K562 (cell line): ENCODE measurements at regions not wholly inside any gene's neighbourhood (a gene's known extent, or its start where the extent isn't known, plus 50 kb on each side); places are given as distances from the start of the nearest gene placed in this dataset.

Source experiments
- ATAC-seq: fragments of 200-7000 bp; cut with Tn5 transposase; 3 replicates; pipeline ENCODE4 v1.9.1; 2020; ENCODE audit warnings: moderate library complexity
- BruUV-seq: library from RNA; stranded (reverse); fragments of 400-500 nt; replicated peaks from 2 replicates; lab custom pipeline; 2021; lab: Mats Ljungman, UMichigan
- CTCF ChIA-PET: fragments of 300-600 bp; formaldehyde crosslinking; extraction: SDS; loops from one replicate; lab custom pipeline; 2021; ENCODE audit warnings: low intra/inter-chr PET ratio; lab: Yijun Ruan, JAX
- POLR2A ChIA-PET: fragments of 300-600, 350-650 bp; sonication (Branson Sonifier 250); formaldehyde crosslinking; extraction: SDS; loops from one replicate; lab custom pipeline; 2021; ENCODE audit warnings: antibody characterized with exemption, inconsistent platforms; lab: Yijun Ruan, JAX
- DNase-seq, 4 experiments: peaks; one replicate each; pipeline versions ENCODE4 v3.0.0 to v3.0.0-alpha.2; 2011 to 2018; ENCODE audit warnings: low spot score in 3 of 4, mixed read lengths in 3 of 4; ENCODE audit errors: extremely low read depth in 1 of 4
- FAIRE-seq: peaks from 2 replicates; lab custom pipeline; 2011; peaks lifted over from hg19 to GRCh38; lab: Jason Lieb, UNC
- H2AFZ ChIP-seq: 2 replicates; pipeline ENCODE4 v1.6.0; 2011; ENCODE audit warnings: low read depth, low read length, control low read depth, inconsistent platforms
- H3K27ac ChIP-seq: fragments of 200-600 bp; 3 replicates; pipeline ENCODE4 v1.8.0; 2011; ENCODE audit warnings: low read depth, mild to moderate bottlenecking, control low read depth, inconsistent platforms, low read length, moderate library complexity, mixed read lengths; ENCODE audit errors: extremely low read depth
- H3K27me3 ChIP-seq, 2 experiments: fragments of 300-600 bp in 1 of 2; 2 replicates in 1 of 2; 3 replicates in 1 of 2; pipeline versions ENCODE4 v1.6.0 to v1.8.0; 2011; ENCODE audit warnings: inconsistent platforms in 2 of 2, low read length in 2 of 2, mild to moderate bottlenecking in 1 of 2, mixed read lengths in 1 of 2, moderate library complexity in 1 of 2; ENCODE audit not compliant: control insufficient read depth in 2 of 2, insufficient read depth in 2 of 2
- H3K36me3 ChIP-seq: fragments of 300-600 bp; 3 replicates; pipeline ENCODE4 v1.8.0; 2011; ENCODE audit warnings: mild to moderate bottlenecking, low read length, inconsistent platforms; ENCODE audit not compliant: control insufficient read depth, insufficient read depth
- H3K4me1 ChIP-seq, 2 experiments: fragments of 200-600 bp in 1 of 2; replicated peaks in 1 of 2; 2 replicates in 1 of 2; 3 replicates in 1 of 2; pipeline versions ENCODE4 v1.5.1 to v1.8.0; 2011; ENCODE audit warnings: inconsistent platforms in 2 of 2, low read length in 2 of 2, mild to moderate bottlenecking in 1 of 2, mixed read lengths in 1 of 2, moderate library complexity in 1 of 2; ENCODE audit not compliant: control insufficient read depth in 2 of 2, insufficient read depth in 2 of 2
- H3K4me2 ChIP-seq: 2 replicates; pipeline ENCODE4 v1.6.1; 2011; ENCODE audit warnings: low read length, control low read depth, inconsistent platforms, mixed read lengths; ENCODE audit not compliant: insufficient read depth
- H3K4me3 ChIP-seq: fragments of 200-600 bp; sonication (generic), shearing (Covaris generic); 2 replicates; pipeline ENCODE4 v1.5.1; 2016; ENCODE audit warnings: control low read depth, inconsistent platforms
- H3K79me2 ChIP-seq: fragments of 200-600 bp; 3 replicates; pipeline ENCODE4 v1.8.0; 2011; ENCODE audit warnings: low read length, inconsistent platforms; ENCODE audit not compliant: control insufficient read depth, insufficient read depth
- H3K9ac ChIP-seq, 2 experiments: 2 replicates each; pipeline versions ENCODE4 v1.6.0 to v1.6.1; 2011; ENCODE audit warnings: low read depth in 2 of 2, low read length in 2 of 2, control low read depth in 1 of 2, inconsistent platforms in 1 of 2, mild to moderate bottlenecking in 1 of 2, mixed read lengths in 1 of 2; ENCODE audit not compliant: insufficient read depth in 1 of 2
- H3K9me1 ChIP-seq: one replicate; pipeline ENCODE4 v1.6.0; 2011; ENCODE audit warnings: inconsistent platforms, mild to moderate bottlenecking, low read length, moderate library complexity; ENCODE audit not compliant: control insufficient read depth, insufficient read depth
- H3K9me3 ChIP-seq: replicated peaks from 2 replicates; pipeline ENCODE4 v1.5.1; 2011; ENCODE audit warnings: low read depth, low read length, inconsistent platforms; ENCODE audit not compliant: control insufficient read depth, insufficient read depth
- H4K20me1 ChIP-seq: replicated peaks from 2 replicates; pipeline ENCODE4 v1.6.1; 2011; ENCODE audit warnings: low read length, inconsistent platforms, mixed read lengths; ENCODE audit not compliant: control insufficient read depth, insufficient read depth
- CHCHD3 ChIP-seq: fragments of 250-450 bp; sonication (Bioruptor Pico); IDR thresholded peaks from 2 replicates; pipeline ENCODE4 v2.1.2; 2022; ENCODE audit warnings: mild to moderate bottlenecking
- ETV1 ChIP-seq: fragments of 450-650 bp; conservative IDR thresholded peaks from 2 replicates; pipeline ENCODE4 v1.6.1; 2016; ENCODE audit warnings: missing genetic modification characterization, control low read depth, low read depth, missing compliant biosample characterization
- KDM1A ChIP-seq, 2 experiments: fragments of 450-650 bp; IDR thresholded peaks; 2 replicates each; pipeline ENCODE4 v1.6.1; 2016; ENCODE audit warnings: mild to moderate bottlenecking in 2 of 2
- KDM5B ChIP-seq: fragments of 200-600 bp; sonication (generic); IDR thresholded peaks from 2 replicates; pipeline ENCODE4 v1.6.1; 2012; ENCODE audit warnings: low read depth, mild to moderate bottlenecking, moderate library complexity, low read length, control low read depth, inconsistent platforms; ENCODE audit not compliant: insufficient replicate concordance
- LARP7 ChIP-seq: fragments of 450-650 bp; IDR thresholded peaks from 2 replicates; pipeline ENCODE4 v1.6.1; 2016
- MTA2 ChIP-seq: fragments of 450-650 bp; IDR thresholded peaks from 2 replicates; pipeline ENCODE4 v1.6.1; 2016; ENCODE audit warnings: low read depth
- NR2C2 ChIP-seq, 2 experiments: fragments of 200-800 bp in 1 of 2; sonication (Bioruptor generic) in 1 of 2; sonication (generic) in 1 of 2; formaldehyde crosslinking in 1 of 2; IDR thresholded peaks; 2 replicates each; pipeline versions ENCODE4 v1.6.1 to v1.8.0; 2016 to 2022; ENCODE audit warnings: mild to moderate bottlenecking in 1 of 2, missing compliant biosample characterization in 1 of 2, missing genetic modification characterization in 1 of 2, missing genetic modification reagents in 1 of 2
- POLR2H ChIP-seq: IDR thresholded peaks from 2 replicates; pipeline ENCODE4 v1.6.1; 2016; ENCODE audit warnings: missing genetic modification characterization, low read depth, mild to moderate bottlenecking, control low read depth, missing compliant biosample characterization, moderate library complexity
- RAD21 ChIP-seq, 2 experiments: fragments of 250-450 bp in 1 of 2; fragments of 450-650 bp in 1 of 2; sonication (Bioruptor Pico) in 1 of 2; formaldehyde crosslinking in 1 of 2; IDR thresholded peaks in 1 of 2; conservative IDR thresholded peaks in 1 of 2; 2 replicates each; pipeline versions ENCODE4 v1.4.0 to v1.8.0; 2020 to 2022; ENCODE audit warnings: mild to moderate bottlenecking in 2 of 2, moderate library complexity in 1 of 2
- SMAD1 ChIP-seq: fragments of 150-350 bp; IDR thresholded peaks from 2 replicates; pipeline ENCODE4 v1.6.1; 2014; ENCODE audit warnings: low read length, low read depth; ENCODE audit not compliant: partially characterized antibody
- TCF3 ChIP-seq: sonication (generic); formaldehyde crosslinking; IDR thresholded peaks from 2 replicates; pipeline ENCODE4 v1.4.0; 2020; ENCODE audit warnings: mild to moderate bottlenecking, missing genetic modification reagents
- ZC3H8 ChIP-seq: fragments of 450-650 bp; IDR thresholded peaks from 2 replicates; pipeline ENCODE4 v1.6.1; 2017
- ZNF134 ChIP-seq: fragments of 250-450 bp; sonication (Bioruptor Pico); conservative IDR thresholded peaks from 2 replicates; pipeline ENCODE4 v1.4.0; 2020
- ZNF143 ChIP-seq: sonication (generic); formaldehyde crosslinking; IDR thresholded peaks from 2 replicates; pipeline ENCODE4 v1.9.0; 2022; ENCODE audit warnings: mild to moderate bottlenecking, missing genetic modification reagents
- ZNF57 ChIP-seq: fragments of 450-650 bp; formaldehyde crosslinking; IDR thresholded peaks from 2 replicates; pipeline ENCODE4 v1.4.0; 2020; ENCODE audit warnings: mild to moderate bottlenecking, moderate library complexity
- ZNF586 ChIP-seq: fragments of 450-650 bp; formaldehyde crosslinking; conservative IDR thresholded peaks from 2 replicates; pipeline ENCODE4 v1.4.0; 2020; ENCODE audit warnings: mild to moderate bottlenecking, moderate library complexity
- ZNF77 ChIP-seq: fragments of 250-450 bp; sonication (Bioruptor Pico); IDR thresholded peaks from 2 replicates; pipeline ENCODE4 v1.5.0; 2020
- WGBS: fragments of 100-300 bp; shearing (Covaris generic); methylation state at CpG from one replicate; pipeline ENCODE4 v1.1.6; 2016; ENCODE audit warnings: low coverage, mixed read lengths; ENCODE audit not compliant: insufficient coverage; ENCODE audit errors: missing lambda C conversion rate; 5-methylcytosine and 5-hydroxymethylcytosine counted together
- in situ Hi-C: fragments of 300-500 bp; cut with MboI; formaldehyde crosslinking; loops from 4 replicates; pipeline ENCODE4 v1.15.0; 2018; ENCODE audit warnings: inconsistent platforms, mixed read lengths
- intact Hi-C: fragments of 100-400 bp; cut with micrococcal nuclease; formaldehyde crosslinking; loops from 2 replicates; pipeline ENCODE4 v1.14.2; 2022

DNA sequence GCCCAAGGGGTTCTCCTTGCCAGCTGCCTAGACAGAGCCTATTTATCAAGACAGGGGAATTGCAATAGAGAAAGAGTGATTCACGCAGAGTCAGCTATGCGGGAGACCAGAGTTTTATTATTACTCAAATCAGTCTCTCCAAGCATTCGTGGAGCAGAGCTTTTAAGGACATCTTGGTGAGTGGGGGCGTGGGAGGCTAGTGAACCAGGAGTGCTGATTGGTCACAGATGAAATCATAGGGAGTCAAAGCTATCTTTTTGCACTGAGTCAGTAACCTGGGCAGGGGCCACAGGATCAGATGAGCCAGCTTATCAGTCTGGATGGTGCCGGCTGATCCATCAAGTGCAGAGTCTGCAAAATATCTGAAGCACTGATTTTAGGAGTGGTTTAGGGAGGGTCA, 64.8 kb upstream of the MRPS6 start (continued):
- TF ChIP-seq ZNF586 = no peak
- TF ChIP-seq ZNF57 (CRISPR knock-in tag) = no peak
- TF ChIP-seq KDM1A (IDR thresholded peaks at IDR 0.05) = peak in 1 of 2 experiments; percentile 78; a peak in 3 of 4 replicates

- intact Hi-C loops = no loop called here
- DNase-seq (no peak), FAIRE-seq (no peak), ATAC-seq (no peak)
- Histone ChIP-seq H3K4me3 (no peak overlapping the region), H3K4me2 (no peak overlapping the region), H4K20me1 (no peaks in the 10 kb centered on the region), H3K79me2 (no peaks in the 10 kb centered on the region), H3K27me3 (peaks cover 0 to 4% of the 10 kb centered on the region in 2 experiments; a peak in 1 of 5 replicates), H2AFZ (no peak overlapping the region), H3K9ac (no peak overlapping the region), H3K9me1 (no peaks in the 10 kb centered on the region), H3K9me3 (no peaks in the 10 kb centered on the region; the same call in none of the 2 replicates), H3K27ac (no peak overlapping the region), H3K4me1 (peaks cover 0 to 7% of the 10 kb centered on the region in 2 experiments; a peak in 2 of 5 replicates), H3K36me3 (no peaks in the 10 kb centered on the region; the same call in 2 of the 3 replicates)
- no TSS peak for BruUV-seq
- WGBS = 2% methylated on average over 6 of the region's 6 CpGs
- in situ Hi-C loops = no loop called here
- CTCF ChIA-PET = no interaction called here
- POLR2A ChIA-PET = interaction anchor here (0.6 kb wide), 2 partner anchors 28 to 91 kb away, joined by 3 read pairs; no protein-coding TSS in a partner anchor
- TF ChIP-seq CHCHD3 (CRISPR knock-in tag) (no peak), TCF3 (peak; percentile 35), RAD21 (CRISPR knock-in tag; conservative IDR thresholded peaks at IDR 0.05 in 1 of 2, IDR thresholded peaks at IDR 0.05 in 1 of 2) (peak; percentile 1 to 17; a peak in 1 of 4 replicates), LARP7 (no peak), ZNF77 (no peak), ZNF143 (no peak), KDM5B (no peak), SMAD1 (no peak), POLR2H (tag) (peak; percentile 51), ZC3H8 (no peak), ETV1 (tag) (no peak), NR2C2 (CRISPR knock-in tag; IDR thresholded peaks at IDR 0.05) (no peak), NR2C2 (tag; IDR thresholded peaks at IDR 0.05) (no peak), ZNF134 (CRISPR knock-in tag) (no peak), MTA2 (no peak)
Observed at GRCh38 chr21:34006611-34007168, 66.7 kb upstream of the MRPS6 start.
